B cell (primary cell): ENCODE measurements at regions not wholly inside any gene's neighbourhood (a gene's known extent, or its start where the extent isn't known, plus 50 kb on each side); places are given as distances from the start of the nearest gene placed in this dataset.

Experiments used
- ATAC-seq: fragments of 200-7000 bp; cut with Tn5 transposase; one replicate; pipeline ENCODE4 v1.10.0; 2021; ENCODE audit warnings: low read depth, mild to moderate bottlenecking, moderate number of reproducible peaks, moderate library complexity
- CTCF ChIA-PET: fragments of 350-600 bp; sonication (Branson Sonifier 250); formaldehyde crosslinking; loops from one replicate; lab custom pipeline; 2021; ENCODE audit warnings: antibody characterized with exemption, inconsistent platforms; lab: Charles Lee
- POLR2A ChIA-PET: fragments of 350-600 bp; sonication (Branson Sonifier 250); formaldehyde crosslinking; loops from one replicate; lab custom pipeline; 2021; ENCODE audit warnings: antibody characterized with exemption; lab: Charles Lee
- DNase-seq: peaks from one replicate; pipeline ENCODE4 v3.0.0; 2013
- H2AFZ ChIP-seq: 2 replicates; pipeline ENCODE4 v1.6.1; 2012; ENCODE audit warnings: mild to moderate bottlenecking, low read depth, low read length; ENCODE audit not compliant: insufficient read depth, poor library complexity, severe bottlenecking
- H3K27ac ChIP-seq, 2 donors: 1 replicate in 1 of 2; 2 replicates in 1 of 2; pipeline ENCODE4 v1.5.1; 2012 to 2013; ENCODE audit warnings: low read length in 2 of 2, mild to moderate bottlenecking in 2 of 2, moderate library complexity in 1 of 2
- H3K27me3 ChIP-seq, 4 experiments: fragments of 200-600 bp in 1 of 4; sonication (generic) in 1 of 4; replicated peaks in 1 of 4; 1 replicate in 2 of 4; 2 replicates in 2 of 4; pipeline versions ENCODE4 v1.6.1 to v1.7.0; 2013 to 2016; ENCODE audit warnings: low read length in 3 of 4, mild to moderate bottlenecking in 2 of 4, mixed read lengths in 1 of 4, moderate library complexity in 1 of 4; ENCODE audit not compliant: insufficient read depth in 4 of 4, control insufficient read depth in 3 of 4; ENCODE audit errors: control extremely low read depth in 1 of 4
- H3K36me3 ChIP-seq, 2 experiments: replicated peaks in 1 of 2; 1 replicate in 1 of 2; 2 replicates in 1 of 2; pipeline versions ENCODE4 v1.6.1 to v1.7.1; 2013; ENCODE audit warnings: low read length in 1 of 2; ENCODE audit not compliant: insufficient read depth in 2 of 2, control insufficient read depth in 1 of 2; ENCODE audit errors: control extremely low read depth in 1 of 2, extremely low read depth in 1 of 2
- H3K4me1 ChIP-seq, 2 donors: fragments of 200-600 bp in 1 of 2; sonication (generic) in 1 of 2; 1 replicate in 1 of 2; 2 replicates in 1 of 2; pipeline versions ENCODE4 v1.5.1 to v1.6.1; 2013 to 2017; ENCODE audit warnings: low read length in 2 of 2; ENCODE audit not compliant: control insufficient read depth in 2 of 2, insufficient read depth in 2 of 2
- H3K4me2 ChIP-seq: replicated peaks from 2 replicates; pipeline ENCODE3; 2012; ENCODE audit warnings: mild to moderate bottlenecking, low read depth, low read length; ENCODE audit not compliant: poor library complexity, severe bottlenecking
- H3K4me3 ChIP-seq, 5 experiments: fragments of 200-600 bp in 1 of 5; sonication (generic) in 1 of 5; 1 replicate in 3 of 5; 2 replicates in 2 of 5; pipeline versions ENCODE4 v1.5.1 to v1.7.0; 2011 to 2016; ENCODE audit warnings: low read length in 4 of 5, mild to moderate bottlenecking in 4 of 5, low read depth in 2 of 5, control low read depth in 1 of 5, moderate library complexity in 1 of 5; ENCODE audit not compliant: insufficient read depth in 1 of 5; ENCODE audit errors: control extremely low read depth in 1 of 5, extremely low read depth in 1 of 5
- H3K79me2 ChIP-seq: fragments of 200-600 bp; sonication (generic); one replicate; pipeline ENCODE4 v1.6.0; 2016; ENCODE audit warnings: low read length; ENCODE audit not compliant: control insufficient read depth, insufficient read depth
- H3K9ac ChIP-seq: fragments of 200-600 bp; sonication (generic); 2 replicates; pipeline ENCODE4 v1.6.1; 2017; ENCODE audit warnings: mild to moderate bottlenecking, low read length, moderate library complexity
- H3K9me3 ChIP-seq, 3 donors: one replicate each; pipeline versions ENCODE4 v1.6.1 to v1.7.1; 2013; ENCODE audit warnings: low read length in 2 of 3; ENCODE audit not compliant: control insufficient read depth in 2 of 3, insufficient read depth in 1 of 3; ENCODE audit errors: control extremely low read depth in 1 of 3
- H4K20me1 ChIP-seq: 2 replicates; pipeline ENCODE4 v1.6.0; 2012; ENCODE audit warnings: mild to moderate bottlenecking, low read length; ENCODE audit not compliant: insufficient read depth, control insufficient read depth, poor library complexity, severe bottlenecking
- H3K27ac Mint-ChIP-seq: one replicate; pipeline ENCODE4 v1.8.0; 2021; ENCODE audit warnings: mixed read lengths
- H3K27me3 Mint-ChIP-seq: one replicate; pipeline ENCODE4 v1.8.0; 2021; ENCODE audit warnings: mixed read lengths
- H3K4me1 Mint-ChIP-seq: one replicate; pipeline ENCODE4 v1.8.0; 2021; ENCODE audit warnings: mixed read lengths
- H3K4me3 Mint-ChIP-seq: one replicate; pipeline ENCODE4 v1.8.0; 2021; ENCODE audit warnings: mixed read lengths
- H3K9me3 Mint-ChIP-seq: one replicate; pipeline ENCODE4 v1.8.0; 2022; ENCODE audit warnings: mixed read lengths; ENCODE audit not compliant: insufficient read depth
- EZH2 ChIP-seq: IDR thresholded peaks from 2 replicates; pipeline ENCODE4 v1.6.1; 2012; ENCODE audit warnings: borderline replicate concordance, low read depth, mild to moderate bottlenecking, moderate library complexity, low read length; ENCODE audit not compliant: insufficient read depth, poor library complexity, severe bottlenecking
- WGBS: methylation state at CpG from one replicate; pipeline ENCODE4 v1.1.5; 2013; ENCODE audit warnings: missing lambda C conversion rate; ENCODE audit not compliant: insufficient coverage; 5-methylcytosine and 5-hydroxymethylcytosine counted together
- intact Hi-C: fragments of 100-400 bp; cut with micrococcal nuclease; formaldehyde crosslinking; loops from one replicate; pipeline ENCODE4 v1.10.0; 2022
- TF ChIP-seq, protein P1 (sequence below): fragments of 200-600 bp; IDR thresholded peaks from one replicate; pipeline ENCODE4 v1.8.0; 2022; ENCODE audit warnings: antibody characterized with exemption, mild to moderate bottlenecking

DNA sequence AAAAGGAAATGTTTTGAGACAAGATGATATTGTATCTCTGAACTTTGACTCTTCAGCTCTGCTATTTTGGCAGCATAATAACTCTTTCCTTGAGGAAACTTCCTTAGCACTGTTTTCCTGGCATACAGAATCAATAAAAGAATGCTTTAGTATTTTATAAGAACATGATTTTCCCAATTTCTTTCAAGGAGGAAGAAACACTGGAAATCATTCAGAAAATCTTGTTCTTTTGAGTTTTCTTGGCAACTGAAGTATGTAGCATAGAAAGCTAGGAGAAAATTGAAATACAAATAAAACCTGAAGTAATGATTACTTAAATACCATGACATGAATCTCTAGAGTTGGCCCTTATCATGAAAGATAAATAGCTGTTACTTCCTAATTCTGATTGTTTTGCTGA is 461.4 kb upstream of the ZNF608 start:
- TF ChIP-seq, protein P1, sequence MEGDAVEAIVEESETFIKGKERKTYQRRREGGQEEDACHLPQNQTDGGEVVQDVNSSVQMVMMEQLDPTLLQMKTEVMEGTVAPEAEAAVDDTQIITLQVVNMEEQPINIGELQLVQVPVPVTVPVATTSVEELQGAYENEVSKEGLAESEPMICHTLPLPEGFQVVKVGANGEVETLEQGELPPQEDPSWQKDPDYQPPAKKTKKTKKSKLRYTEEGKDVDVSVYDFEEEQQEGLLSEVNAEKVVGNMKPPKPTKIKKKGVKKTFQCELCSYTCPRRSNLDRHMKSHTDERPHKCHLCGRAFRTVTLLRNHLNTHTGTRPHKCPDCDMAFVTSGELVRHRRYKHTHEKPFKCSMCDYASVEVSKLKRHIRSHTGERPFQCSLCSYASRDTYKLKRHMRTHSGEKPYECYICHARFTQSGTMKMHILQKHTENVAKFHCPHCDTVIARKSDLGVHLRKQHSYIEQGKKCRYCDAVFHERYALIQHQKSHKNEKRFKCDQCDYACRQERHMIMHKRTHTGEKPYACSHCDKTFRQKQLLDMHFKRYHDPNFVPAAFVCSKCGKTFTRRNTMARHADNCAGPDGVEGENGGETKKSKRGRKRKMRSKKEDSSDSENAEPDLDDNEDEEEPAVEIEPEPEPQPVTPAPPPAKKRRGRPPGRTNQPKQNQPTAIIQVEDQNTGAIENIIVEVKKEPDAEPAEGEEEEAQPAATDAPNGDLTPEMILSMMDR, result no peak
- no peak for TF ChIP-seq EZH2
- Histone ChIP-seq H3K4me2 (no peak overlapping the region), H3K4me1 (no peaks in the 10 kb centered on the region), H3K27ac (no peak overlapping the region), H2AFZ (no peak overlapping the region), H3K79me2 (no peaks in the 10 kb centered on the region), H3K36me3 (no peaks in the 10 kb centered on the region), H3K4me3 (no peak overlapping the region), H3K27me3 (no peaks in the 10 kb centered on the region), H4K20me1 (no peaks in the 10 kb centered on the region), H3K9me3 (no peaks in the 10 kb centered on the region), H3K9ac (no peak overlapping the region)
- Mint-ChIP-seq H3K27ac (no peak overlapping the region), H3K4me1 (peaks cover 7% of the 10 kb centered on the region), H3K9me3 (no peaks in the 10 kb centered on the region), H3K4me3 (no peak overlapping the region), H3K27me3 (no peaks in the 10 kb centered on the region)
- intact Hi-C loops, result no loop called here
- ChIA-PET CTCF (no interaction called here), POLR2A (no interaction called here)
- no peak for DNase-seq
- no peak for ATAC-seq

DNA sequence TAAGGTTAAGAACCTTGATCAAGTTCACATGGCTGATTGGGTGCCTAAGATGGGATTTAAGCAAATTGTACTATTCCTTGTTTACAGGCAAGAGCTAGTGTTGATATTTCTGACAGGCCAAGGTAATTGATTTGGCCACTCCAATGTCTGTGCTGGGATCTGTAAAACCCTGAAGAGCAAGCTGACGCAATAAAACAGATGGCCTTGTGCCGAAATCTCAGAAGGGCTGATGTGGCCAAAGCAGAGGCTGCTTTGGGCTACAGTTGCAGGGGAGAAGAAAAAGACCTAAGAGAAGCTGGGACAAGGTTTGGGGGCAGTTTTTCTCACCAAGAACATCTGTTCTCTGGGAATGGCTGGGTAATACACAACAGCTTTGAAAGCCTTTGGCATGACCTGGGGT is 463.2 kb upstream of the ZNF608 start:
- H3K4me3 Mint-ChIP-seq, result no peak overlapping the region
- intact Hi-C loops, result no loop called here
- no peaks in the 10 kb centered on the region for H3K4me1 ChIP-seq
- H3K9ac ChIP-seq, result no peak overlapping the region
- TF ChIP-seq, protein P1, result no peak
- TF ChIP-seq EZH2, result no peak
- no peaks in the 10 kb centered on the region for H3K9me3 Mint-ChIP-seq
- WGBS, result 97% methylated on average over 2 of the region's 2 CpGs
- CTCF ChIA-PET, result no interaction called here
- H3K27me3 Mint-ChIP-seq, result no peaks in the 10 kb centered on the region
- POLR2A ChIA-PET, result no interaction called here
- H3K4me2 ChIP-seq, result no peak overlapping the region
- H3K27ac Mint-ChIP-seq, result no peak overlapping the region
- no peak overlapping the region for H2AFZ ChIP-seq
- H3K4me1 Mint-ChIP-seq, result peaks cover 7% of the 10 kb centered on the region
- H3K9me3 ChIP-seq, result no peaks in the 10 kb centered on the region
- no peak overlapping the region for H3K27ac ChIP-seq
- no peaks in the 10 kb centered on the region for H3K36me3 ChIP-seq
- no peak overlapping the region for H3K4me3 ChIP-seq
- DNase-seq (no peak), ATAC-seq (no peak)
- H3K79me2 ChIP-seq, result no peaks in the 10 kb centered on the region
- no peaks in the 10 kb centered on the region for H4K20me1 ChIP-seq
- H3K27me3 ChIP-seq, result no peaks in the 10 kb centered on the region
